PC-3 (cell line): ENCODE measurements at regions not wholly inside any gene's neighbourhood (a gene's known extent, or its start where the extent isn't known, plus 50 kb on each side); places are given as distances from the start of the nearest gene placed in this dataset.
"Not testable (repeated sequence)": the region's sequence is repeated elsewhere in the genome, so short reads cannot be mapped to it uniquely, and the experiment has no call there.

ENCODE experiments used
- ATAC-seq: fragments of 200-7000 bp; cut with Tn5 transposase; 2 replicates; pipeline ENCODE4 v1.9.1; 2020; ENCODE audit warnings: mild to moderate bottlenecking, moderate library complexity
- BruUV-seq: library from RNA; stranded (reverse); fragments of 400-500 nt; replicated peaks from 2 replicates; lab custom pipeline; 2021; lab: Mats Ljungman, UMichigan
- CTCF ChIA-PET: fragments of 300-600 bp; sonication (Branson Sonifier 250); formaldehyde crosslinking; loops from one replicate; lab custom pipeline; 2022; ENCODE audit warnings: antibody characterized with exemption; lab: Charles Lee
- POLR2A ChIA-PET: fragments of 300-600 bp; sonication (Branson Sonifier 250); formaldehyde crosslinking; loops from one replicate; lab custom pipeline; 2022; ENCODE audit warnings: antibody characterized with exemption; ENCODE audit not compliant: unreplicated experiment; lab: Charles Lee
- DNase-seq: peaks from one replicate; pipeline ENCODE4 v3.0.0-alpha.2; 2015
- H2AFZ ChIP-seq: fragments of 300-600 bp; sonication (generic); 2 replicates; pipeline ENCODE4 v1.6.0; 2016; ENCODE audit warnings: antibody characterized with exemption, low read length
- H3F3A ChIP-seq: fragments of 300-600 bp; sonication (generic); one replicate; pipeline ENCODE4 v1.6.0; 2017; ENCODE audit warnings: antibody characterized with exemption, low read length, control low read depth, mild to moderate bottlenecking; ENCODE audit not compliant: unreplicated experiment
- H3K27ac ChIP-seq: fragments of 300-600 bp; sonication (generic); 2 replicates; pipeline ENCODE4 v1.5.1; 2016; ENCODE audit warnings: mild to moderate bottlenecking, low read length
- H3K27me3 ChIP-seq: fragments of 300-600 bp; sonication (generic); 2 replicates; pipeline ENCODE4 v1.6.1; 2016; ENCODE audit warnings: low read length, mixed read lengths
- H3K36me3 ChIP-seq: fragments of 300-600 bp; sonication (generic); 2 replicates; pipeline ENCODE4 v1.6.1; 2016; ENCODE audit warnings: low read depth, mixed run types, low read length, mixed read lengths
- H3K4me1 ChIP-seq: fragments of 300-600 bp; sonication (generic); 2 replicates; pipeline ENCODE4 v1.5.1; 2016; ENCODE audit warnings: low read length; ENCODE audit not compliant: insufficient read depth
- H3K4me2 ChIP-seq: fragments of 300-600 bp; sonication (generic); 2 replicates; pipeline ENCODE4 v1.6.0; 2016; ENCODE audit warnings: low read length
- H3K4me3 ChIP-seq: fragments of 300-600 bp; sonication (generic); 2 replicates; pipeline ENCODE4 v1.5.1; 2016; ENCODE audit warnings: mild to moderate bottlenecking, low read length, mixed read lengths
- H3K79me2 ChIP-seq: fragments of 300-600 bp; sonication (generic); 2 replicates; pipeline ENCODE4 v1.6.1; 2017; ENCODE audit warnings: low read length, mixed read lengths
- H3K9ac ChIP-seq: fragments of 300-600 bp; sonication (generic); 2 replicates; pipeline ENCODE4 v1.6.0; 2016; ENCODE audit warnings: mild to moderate bottlenecking, low read length
- H3K9me2 ChIP-seq: fragments of 300-600 bp; sonication (generic); replicated peaks from 2 replicates; pipeline ENCODE4 v1.6.1; 2016; ENCODE audit warnings: mixed run types, low read length, mixed read lengths
- H3K9me3 ChIP-seq: fragments of 300-600 bp; sonication (generic); 2 replicates; pipeline ENCODE4 v1.6.1; 2016; ENCODE audit warnings: low read length, mixed read lengths
- H4K20me1 ChIP-seq: fragments of 300-600 bp; sonication (generic); 2 replicates; pipeline ENCODE4 v1.6.1; 2016; ENCODE audit warnings: low read length, mixed read lengths
- intact Hi-C: fragments of 100-400 bp; cut with micrococcal nuclease; formaldehyde crosslinking; loops from 2 replicates; pipeline ENCODE4 v1.9.0; 2023

DNA sequence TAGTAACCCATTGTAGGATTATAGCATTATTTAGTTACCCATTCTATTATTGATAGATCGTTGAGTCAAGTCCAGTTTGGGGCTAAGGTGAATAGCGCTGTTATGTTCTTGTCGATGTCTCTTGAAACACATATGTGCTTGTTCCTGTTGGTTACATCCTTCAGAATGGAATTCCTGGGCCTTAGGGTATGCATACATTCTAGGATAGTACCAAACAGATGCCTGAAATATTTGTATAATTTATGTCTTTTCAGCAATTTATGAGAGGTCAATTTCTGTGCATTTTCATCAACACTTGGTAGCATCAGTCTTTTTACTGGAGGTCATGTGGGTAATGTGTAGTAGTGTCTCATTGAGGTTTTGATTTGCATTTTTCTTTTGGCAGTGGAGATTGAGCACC lies 78.9 kb upstream of the ADORA2B start:
- H3K4me1 ChIP-seq, H3K36me3 ChIP-seq, H3K27me3 ChIP-seq, H3K9ac ChIP-seq, H3K4me3 ChIP-seq, H4K20me1 ChIP-seq, POLR2A ChIA-PET, ATAC-seq, H3F3A ChIP-seq, H3K79me2 ChIP-seq, BruUV-seq, H3K4me2 ChIP-seq, H3K9me2 ChIP-seq, DNase-seq, H2AFZ ChIP-seq, CTCF ChIA-PET, intact Hi-C loops, H3K9me3 ChIP-seq, H3K27ac ChIP-seq: not testable (repeated sequence)

DNA sequence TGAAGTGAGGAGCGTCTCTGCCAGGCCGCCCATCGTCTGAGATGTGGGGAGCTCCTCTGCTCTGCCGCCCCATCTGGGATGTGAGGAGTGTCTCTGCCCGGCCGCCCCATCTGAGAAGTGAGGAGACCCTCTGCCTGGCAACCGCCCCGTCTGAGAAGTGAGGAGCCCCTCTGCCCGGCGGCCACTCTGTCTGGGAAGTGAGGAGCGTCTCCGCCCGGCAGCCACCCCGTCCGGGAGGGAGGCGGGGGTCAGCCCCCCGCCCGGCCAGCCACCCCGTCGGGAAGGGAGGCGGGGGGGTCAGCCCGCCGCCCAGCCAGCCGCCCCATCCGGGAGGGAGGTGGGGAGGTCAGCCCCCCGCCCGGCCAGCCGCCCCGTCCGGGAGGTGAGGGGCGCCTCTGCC lies 77.6 kb upstream of the ADORA2B start:
- H4K20me1 ChIP-seq, H3K9me2 ChIP-seq, H3K79me2 ChIP-seq, POLR2A ChIA-PET, H3K4me2 ChIP-seq, H3K9me3 ChIP-seq, H3K4me3 ChIP-seq, H3K9ac ChIP-seq, H3K36me3 ChIP-seq, H3K27ac ChIP-seq, H3K27me3 ChIP-seq, CTCF ChIA-PET, H3K4me1 ChIP-seq, intact Hi-C loops, H3F3A ChIP-seq, BruUV-seq, ATAC-seq, H2AFZ ChIP-seq, DNase-seq: not testable (repeated sequence)

DNA sequence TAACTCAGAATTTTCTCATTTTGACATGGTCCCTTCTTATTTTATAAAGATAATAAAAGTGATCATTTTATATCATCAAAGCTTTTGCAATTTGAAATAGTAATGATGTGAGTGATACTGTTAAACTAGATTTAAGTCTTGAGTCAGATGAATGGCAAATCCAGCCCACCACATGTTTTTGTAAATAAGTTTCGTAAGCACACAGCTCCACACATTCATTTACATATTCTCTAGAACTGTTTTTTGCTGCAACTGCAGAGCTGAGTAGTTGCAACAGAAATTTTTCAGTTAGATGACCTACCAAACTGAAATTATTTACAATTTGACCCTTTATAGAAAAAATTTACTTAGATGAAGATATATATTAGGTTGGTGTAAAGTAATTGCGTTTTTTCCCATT lies 75.1 kb upstream of the ADORA2B start:
- DNase-seq, H3K9me3 ChIP-seq, H3K9ac ChIP-seq, H3K27me3 ChIP-seq, H3K4me1 ChIP-seq, ATAC-seq, H3K36me3 ChIP-seq, H3F3A ChIP-seq, H4K20me1 ChIP-seq, H3K79me2 ChIP-seq, H3K4me3 ChIP-seq, POLR2A ChIA-PET, BruUV-seq, H2AFZ ChIP-seq, CTCF ChIA-PET, H3K9me2 ChIP-seq, intact Hi-C loops, H3K27ac ChIP-seq, H3K4me2 ChIP-seq: not testable (repeated sequence)

- peak overlapping the region; percentile 3; the same call in 1 of the 2 replicates for H3K4me2 ChIP-seq
Measured at GRCh38 chr17:15872677-15873076, 72.3 kb upstream of the ADORA2B start.

GRCh38 chr17:15877882-15878500 lies 66.9 kb upstream of the ADORA2B start:
- H3K4me2 ChIP-seq, intact Hi-C loops, H2AFZ ChIP-seq, H3K9ac ChIP-seq, POLR2A ChIA-PET, H3K9me3 ChIP-seq, H3K27me3 ChIP-seq, H3K4me3 ChIP-seq, CTCF ChIA-PET, H3K79me2 ChIP-seq, ATAC-seq, H4K20me1 ChIP-seq, BruUV-seq, H3F3A ChIP-seq, H3K27ac ChIP-seq, H3K36me3 ChIP-seq, H3K4me1 ChIP-seq, H3K9me2 ChIP-seq: not testable (repeated sequence)
- DNase-seq: peak; percentile 48

More at GRCh38 chr17:15872677-15873076, 72.3 kb upstream of the ADORA2B start:
- H3K9ac ChIP-seq, H2AFZ ChIP-seq, POLR2A ChIA-PET, H3F3A ChIP-seq, H3K27ac ChIP-seq, BruUV-seq, H3K9me2 ChIP-seq, H3K79me2 ChIP-seq, H3K36me3 ChIP-seq, H4K20me1 ChIP-seq, CTCF ChIA-PET, H3K27me3 ChIP-seq, H3K4me3 ChIP-seq, intact Hi-C loops, H3K4me1 ChIP-seq, H3K9me3 ChIP-seq: not testable (repeated sequence)
- peak; percentile 45 for ATAC-seq
- DNase-seq: peak; percentile 53
